ACHN (cell line): ENCODE measurements at regions not wholly inside any gene's neighbourhood (a gene's known extent, or its start where the extent isn't known, plus 50 kb on each side); places are given as distances from the start of the nearest gene placed in this dataset.
"Not testable (repeated sequence)": the region's sequence is repeated elsewhere in the genome, so short reads cannot be mapped to it uniquely, and the experiment has no call there.

ENCODE experiments used
- DNase-seq: peaks from one replicate; pipeline ENCODE4 v3.0.0-alpha.2; 2015
- in situ Hi-C: cut with HindIII; loops from 2 replicates; pipeline ENCODE4 v1.10.0; 2017; ENCODE audit warnings: low sequenced_read_pairs, low pct_ligation_motif_present, low pct_unique_long_range_greater_than_20kb

DNA sequence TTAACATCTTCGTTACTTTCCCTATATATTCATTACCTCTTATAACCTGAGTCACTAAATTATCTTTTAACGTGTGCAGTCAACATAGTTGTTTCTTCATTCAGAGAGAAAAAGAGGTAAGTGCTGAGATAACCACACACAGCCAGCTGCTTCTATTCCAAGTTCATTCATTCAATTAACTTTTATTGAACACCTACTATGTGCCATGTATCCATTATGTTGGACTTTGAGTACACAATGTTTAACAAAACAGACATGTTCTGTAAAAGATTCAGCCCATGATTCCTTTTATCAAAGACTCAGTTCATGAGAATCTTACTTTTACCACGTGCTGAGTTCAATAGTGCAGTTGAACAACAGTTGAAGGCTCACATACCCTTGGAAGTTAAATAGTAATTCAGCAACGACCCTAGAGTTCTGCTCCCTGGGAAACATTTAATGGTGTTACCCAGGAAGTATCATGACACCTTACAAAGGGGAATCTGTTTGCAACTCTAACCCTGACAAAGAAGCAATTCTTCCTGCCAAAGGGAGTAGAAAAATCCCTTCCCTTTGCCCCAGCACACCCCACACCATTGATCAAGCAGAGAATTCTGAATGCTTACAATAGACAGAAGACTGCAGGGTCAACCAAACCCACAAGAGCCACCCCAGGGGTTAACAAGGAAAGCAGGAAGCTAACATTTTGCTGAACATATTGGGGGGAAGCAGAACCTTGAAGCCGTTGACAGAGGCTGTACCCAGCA lies 595.8 kb downstream of the STK39 start:
- DNase-seq = no peak
- in situ Hi-C loops = no loop called here

DNA sequence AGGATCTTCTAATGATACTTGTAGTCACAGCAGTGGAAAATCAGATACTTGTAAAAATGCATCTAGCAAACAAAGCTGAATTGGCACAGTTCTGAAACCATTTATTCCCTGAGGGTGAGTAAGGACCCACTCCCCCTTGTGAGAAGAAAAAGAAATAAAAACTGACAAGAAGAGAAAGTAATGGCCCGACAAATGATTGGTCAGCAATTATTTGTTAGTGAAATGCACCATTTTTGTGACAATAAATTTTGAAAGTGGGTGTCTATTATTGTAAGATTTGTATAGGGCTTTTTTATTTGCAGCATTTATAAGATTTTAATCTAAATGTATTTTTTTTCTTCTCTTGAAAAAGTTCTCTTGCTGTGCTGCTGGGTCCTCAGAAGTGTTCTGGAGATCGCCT lies 600.8 kb downstream of the STK39 start:
- DNase-seq = no peak
- in situ Hi-C loops = no loop called here

DNA sequence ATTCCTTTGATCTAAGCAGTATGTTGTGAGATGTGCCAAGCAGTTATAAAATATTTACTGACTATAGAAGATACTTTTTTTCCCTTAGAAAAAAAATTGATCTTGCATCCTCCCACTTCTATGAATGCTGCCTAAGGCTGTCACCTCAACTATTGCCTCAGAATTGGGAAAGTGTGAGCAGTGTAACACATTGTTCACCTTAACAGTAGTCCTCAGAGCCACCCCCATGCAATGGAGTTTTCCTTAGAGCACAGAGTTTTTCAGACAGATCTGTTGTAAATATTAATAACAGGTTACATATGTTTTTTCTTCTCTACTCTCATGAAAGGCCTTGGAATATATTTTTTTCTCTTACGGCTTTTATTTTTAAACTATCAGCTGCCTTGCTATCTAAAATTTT lies 607.3 kb downstream of the STK39 start:
- DNase-seq = no peak
- in situ Hi-C loops = no loop called here

DNA sequence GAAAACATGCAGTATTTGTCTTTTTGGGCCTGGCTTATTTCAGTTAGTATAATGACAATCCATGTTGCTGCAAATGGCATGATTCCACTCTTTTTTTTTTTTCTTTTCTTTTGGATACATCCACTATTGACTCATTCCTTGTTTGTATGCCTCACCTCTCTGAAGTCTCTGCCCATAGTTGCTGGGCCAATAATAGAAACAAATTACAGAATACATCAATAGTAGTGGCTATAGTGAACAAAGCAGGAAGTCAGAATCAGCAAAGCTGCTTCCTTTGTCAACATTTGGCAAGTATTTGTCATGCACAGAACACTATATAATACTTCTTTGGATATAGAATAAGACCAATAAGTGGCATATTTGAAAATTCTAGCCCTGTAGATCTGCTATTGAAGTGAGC lies 609.7 kb downstream of the STK39 start:
- in situ Hi-C loops = no loop called here

DNA sequence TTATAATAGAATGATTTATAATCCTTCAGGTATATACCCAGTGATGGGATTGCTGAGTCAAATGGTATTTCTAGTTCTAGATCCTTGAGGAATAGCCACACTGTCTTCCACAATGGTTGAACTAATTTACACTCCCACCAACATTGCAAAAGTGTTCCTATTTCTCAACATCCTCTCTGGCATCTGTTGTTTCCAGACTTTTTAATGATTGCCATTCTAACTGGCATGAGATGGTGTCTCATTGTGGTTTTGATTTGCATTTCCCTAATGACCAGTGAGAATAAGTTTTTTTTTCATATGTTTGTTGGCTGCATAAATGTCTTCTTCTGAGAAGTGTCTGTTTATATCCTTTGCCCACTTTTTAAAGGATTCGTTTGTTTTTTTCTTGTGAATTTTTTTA lies 615.1 kb downstream of the STK39 start:
- DNase-seq, in situ Hi-C loops: not testable (repeated sequence)

More for the DNA sequence above, 609.7 kb downstream of the STK39 start:
- no peak for DNase-seq

DNA sequence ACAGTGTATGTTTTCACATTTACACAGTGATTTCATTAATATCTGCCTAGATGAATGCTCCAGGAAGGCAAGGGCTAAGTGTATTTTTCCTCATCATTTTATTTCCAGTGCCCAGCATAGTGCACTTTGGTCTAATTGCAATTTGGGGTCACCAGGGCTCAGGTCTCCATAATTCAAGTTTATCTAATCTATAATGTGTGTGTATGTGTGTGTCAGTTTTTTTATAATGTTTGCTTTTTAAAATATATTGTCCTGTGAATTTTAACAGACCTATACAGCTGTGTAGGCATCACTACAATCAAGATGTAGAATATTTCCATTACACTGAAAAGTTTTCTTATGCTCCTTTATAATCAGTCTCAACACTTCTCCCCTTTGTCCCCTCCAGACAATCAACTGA lies 620.4 kb downstream of the STK39 start:
- no peak for DNase-seq
- in situ Hi-C loops = no loop called here

DNA sequence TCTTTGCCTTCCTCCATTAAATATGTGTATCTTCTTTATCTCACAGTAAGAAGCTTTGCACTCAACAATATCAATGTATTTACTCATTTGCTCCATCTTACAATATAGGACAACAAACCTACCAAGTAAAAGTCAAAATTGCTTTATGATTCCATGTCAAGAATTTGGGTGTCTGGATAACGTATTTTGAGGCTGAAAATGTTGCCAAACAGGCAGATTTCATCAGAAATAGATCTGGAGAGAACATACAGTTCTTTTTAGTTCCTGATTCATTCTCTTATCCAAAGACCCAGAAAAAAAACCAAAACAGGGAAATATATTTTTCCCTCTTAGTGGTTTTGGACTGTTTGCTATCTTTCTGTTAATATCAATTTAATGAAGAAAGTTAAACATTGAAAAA lies 621.1 kb downstream of the STK39 start:
- DNase-seq = no peak
- in situ Hi-C loops = no loop called here

DNA sequence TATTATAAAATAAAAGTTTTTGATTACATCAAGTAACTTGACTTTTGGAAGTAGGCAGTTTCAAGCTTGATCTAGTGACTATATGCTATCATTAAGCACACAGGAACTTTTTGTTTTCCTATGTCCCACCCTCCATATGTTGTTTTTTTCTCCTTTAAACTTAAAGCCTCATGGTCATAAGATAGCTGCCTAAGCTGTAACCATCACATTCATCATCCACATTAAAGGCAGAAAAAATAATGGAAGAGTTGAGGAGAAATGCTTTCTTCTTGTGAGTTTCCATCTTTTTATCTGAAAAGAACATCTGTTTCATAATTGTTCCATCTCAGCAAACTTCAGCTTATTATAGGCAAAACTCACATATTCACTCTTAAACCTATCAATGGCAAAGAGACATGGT lies 630.4 kb downstream of the STK39 start:
- DNase-seq = no peak
- in situ Hi-C loops = no loop called here

DNA sequence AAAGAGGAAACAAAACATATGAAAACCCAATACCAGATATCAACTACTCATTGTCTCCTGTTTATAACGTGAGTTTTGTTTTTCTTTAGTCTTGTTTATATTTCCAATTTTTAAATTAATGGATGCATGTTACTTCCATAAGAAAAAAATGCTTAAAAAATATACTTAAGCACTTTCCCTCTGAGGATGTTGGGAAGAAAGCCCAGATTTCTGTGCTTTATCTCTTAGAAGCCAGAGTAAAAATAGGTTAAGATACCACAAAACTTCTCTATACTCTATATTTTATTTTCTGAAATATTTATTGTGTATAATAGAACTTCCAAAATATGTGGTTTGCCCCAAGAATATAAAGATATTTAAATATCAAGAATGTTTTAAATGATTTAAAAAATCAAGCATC lies 633.9 kb downstream of the STK39 start:
- no peak for DNase-seq
- in situ Hi-C loops = no loop called here

DNA sequence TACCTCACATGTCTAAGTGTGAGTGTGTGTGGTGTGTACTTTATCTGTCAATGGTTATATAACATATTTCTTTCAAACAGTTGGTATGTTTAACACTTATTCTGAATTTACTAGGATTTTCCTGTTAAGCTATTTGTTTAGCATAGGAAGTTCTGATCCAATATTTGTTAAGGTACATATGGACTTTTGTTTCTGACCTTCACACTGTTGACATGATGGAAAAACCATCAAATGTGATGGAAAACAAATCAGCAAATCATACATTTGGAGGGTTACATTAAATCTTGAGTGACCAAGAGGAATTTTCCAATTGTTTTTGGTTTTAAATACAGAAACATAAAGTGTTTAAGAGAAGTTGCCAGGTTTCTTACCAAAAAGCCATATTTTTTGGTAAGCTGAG lies 638.9 kb downstream of the STK39 start:
- no peak for DNase-seq
- in situ Hi-C loops = no loop called here

DNA sequence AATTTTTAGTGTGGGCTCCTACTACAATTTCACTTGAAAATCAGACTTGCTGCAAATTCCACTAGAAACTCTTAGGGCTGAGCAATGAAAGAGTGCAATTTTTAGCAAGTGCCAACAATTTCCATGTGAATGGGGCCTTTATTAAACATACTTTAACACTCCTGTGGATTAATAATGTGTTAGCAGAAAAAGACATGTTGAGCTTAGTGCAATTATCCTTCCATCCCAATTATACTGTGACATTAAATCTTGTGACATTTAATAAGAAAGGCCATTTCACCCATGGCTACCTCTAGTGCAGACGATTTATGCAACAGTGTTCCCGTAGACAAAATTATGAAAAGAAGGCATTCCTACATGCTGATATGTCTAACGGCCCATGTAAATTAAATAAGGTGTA lies 639.7 kb downstream of the STK39 start:
- DNase-seq = no peak
- in situ Hi-C loops = no loop called here

DNA sequence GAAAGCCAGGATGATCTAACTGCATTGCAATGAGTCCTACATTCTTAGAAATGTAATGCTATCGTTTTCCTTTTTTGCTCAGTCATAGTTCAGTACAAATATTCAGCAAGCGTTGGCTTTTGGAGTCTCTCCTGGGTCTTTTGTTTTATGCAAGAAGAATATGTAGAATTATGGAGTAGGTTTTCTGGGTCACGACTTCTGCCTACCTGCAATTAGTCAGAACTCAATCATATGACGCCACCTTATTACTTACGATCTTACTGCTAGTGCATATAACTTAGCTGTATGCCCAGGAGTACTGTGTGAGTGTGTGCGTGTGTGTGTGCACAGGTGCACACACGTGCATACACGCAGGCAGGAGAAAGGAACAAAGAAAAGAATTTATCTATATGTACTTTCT lies 640.2 kb downstream of the STK39 start:
- DNase-seq = no peak
- in situ Hi-C loops = no loop called here

DNA sequence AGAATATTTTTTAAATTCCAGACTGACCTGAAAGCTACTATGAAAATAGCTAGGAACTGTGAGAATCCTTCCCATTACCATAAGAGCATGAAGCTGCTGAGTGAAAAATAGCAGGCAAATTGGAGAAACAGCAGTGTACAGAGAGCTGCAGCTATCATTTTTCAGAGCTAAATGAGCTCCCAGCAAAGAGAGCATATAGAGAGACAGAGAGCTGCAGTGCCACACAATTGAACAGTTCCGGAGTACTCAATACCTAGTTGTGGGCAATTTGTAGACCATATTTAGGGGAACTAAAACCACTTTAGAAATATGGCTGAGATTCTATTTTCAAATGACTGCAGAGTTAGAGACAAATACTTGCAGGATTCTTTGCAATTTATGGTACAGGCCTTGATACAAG lies 645.3 kb downstream of the STK39 start:
- DNase-seq = no peak
- in situ Hi-C loops = no loop called here

DNA sequence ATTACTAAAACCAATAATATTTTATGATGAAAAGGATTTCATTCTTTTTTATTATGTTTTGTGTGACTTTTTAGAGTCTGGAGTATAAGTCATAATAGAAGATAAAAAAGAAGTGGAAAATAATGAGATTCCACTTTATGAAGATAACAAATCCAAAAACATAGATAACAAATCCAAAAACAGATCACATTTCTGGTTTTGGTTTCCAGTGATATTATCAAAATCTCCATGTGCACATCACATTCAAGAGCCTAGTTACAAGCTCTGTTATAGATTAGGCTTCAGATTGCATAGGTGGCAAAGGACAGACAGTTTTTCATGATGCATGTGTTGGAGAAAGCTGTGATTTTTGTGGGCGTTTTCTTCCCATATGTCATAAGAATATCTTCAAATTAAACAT lies 648.2 kb downstream of the STK39 start:
- in situ Hi-C loops = no loop called here
- DNase-seq = no peak

DNA sequence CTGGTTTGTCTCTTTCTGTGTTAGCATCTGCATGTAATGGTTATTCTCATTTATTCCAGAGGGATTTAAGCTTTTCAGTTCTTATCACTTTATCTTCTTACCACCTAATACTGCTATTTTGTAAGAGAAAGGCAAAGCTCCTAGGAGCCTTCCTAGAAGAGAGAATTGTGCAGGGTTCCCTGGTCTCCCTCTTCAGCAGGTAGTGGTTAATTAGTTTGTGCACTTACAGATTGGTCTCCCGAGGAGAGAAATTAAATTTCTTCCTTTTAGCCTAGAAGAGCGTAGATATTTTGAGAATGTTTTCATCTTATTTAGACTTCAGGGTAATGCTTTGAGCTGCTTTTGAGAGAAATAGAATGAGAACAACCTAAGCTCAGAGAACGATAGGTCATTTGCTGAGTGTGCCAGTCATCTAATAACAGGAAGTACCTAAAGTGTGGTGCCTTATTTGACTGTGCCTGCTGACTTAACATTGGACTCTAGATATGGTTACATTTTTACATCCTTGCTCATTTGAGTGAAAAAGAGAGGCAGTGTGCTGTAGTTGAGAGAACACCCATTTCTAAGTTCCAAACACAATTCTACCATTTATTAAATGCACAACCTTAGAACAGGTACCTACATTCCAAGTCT lies 651.4 kb downstream of the STK39 start:
- in situ Hi-C loops = no loop called here
- no peak for DNase-seq

DNA sequence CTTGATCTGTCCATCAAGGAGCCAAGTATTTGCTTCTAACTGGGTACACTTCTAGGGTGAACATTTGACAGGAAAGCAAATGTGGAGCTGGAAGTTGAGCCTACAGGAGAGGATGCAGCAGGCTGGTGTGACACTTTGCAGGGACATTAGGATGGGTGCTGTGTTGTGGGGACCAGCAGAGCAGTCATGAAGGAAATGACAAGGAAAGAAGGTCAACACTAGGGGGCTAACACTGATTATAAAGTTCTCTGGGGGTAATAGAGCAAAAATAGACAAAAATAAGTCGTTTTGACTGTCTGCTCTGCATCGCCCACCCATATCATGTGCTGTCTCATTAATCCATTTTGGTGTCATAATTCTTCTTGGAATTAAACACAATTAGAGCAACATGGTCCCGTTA lies 652.4 kb downstream of the STK39 start:
- DNase-seq = no peak
- in situ Hi-C loops = no loop called here

DNA sequence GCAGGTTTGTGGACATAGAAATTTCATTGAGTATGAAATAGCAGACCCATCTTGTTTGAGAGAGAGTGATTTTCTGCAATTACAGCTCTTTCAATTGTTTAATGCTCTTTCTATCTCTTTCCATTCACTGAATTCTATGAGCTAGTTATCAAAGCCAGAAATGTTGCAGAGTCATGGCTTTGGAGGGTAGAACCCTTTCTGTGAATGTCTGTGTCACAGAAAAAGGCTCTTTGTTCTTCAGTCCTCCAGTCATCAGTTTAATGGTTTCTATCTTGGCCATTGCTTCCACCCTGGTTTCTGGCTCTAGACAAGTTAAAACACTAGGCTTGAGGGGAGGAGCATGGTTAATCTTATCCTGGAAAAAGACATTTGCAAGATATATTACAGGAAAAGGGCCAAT lies 655.0 kb downstream of the STK39 start:
- DNase-seq = no peak
- in situ Hi-C loops = no loop called here

DNA sequence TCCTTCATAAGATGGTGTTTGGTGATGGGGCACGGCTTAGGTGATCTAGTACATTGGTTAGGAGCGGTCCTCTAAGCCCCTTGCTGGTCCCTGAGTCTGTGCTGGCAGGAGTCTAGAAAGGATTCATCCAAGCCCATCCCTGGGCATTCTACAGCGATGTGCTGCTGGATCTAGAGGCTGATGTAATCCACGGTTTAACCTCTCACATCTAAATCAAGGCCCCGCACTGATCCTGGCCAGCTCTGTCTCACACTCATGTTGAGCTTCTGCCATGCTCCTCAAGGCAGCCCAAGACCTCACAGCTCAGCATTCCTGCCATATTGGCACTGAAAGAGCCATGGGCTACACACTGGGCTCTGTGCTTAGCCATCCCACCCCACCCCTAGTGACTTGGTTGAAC lies 664.8 kb downstream of the STK39 start:
- in situ Hi-C loops = no loop called here
- DNase-seq = no peak

DNA sequence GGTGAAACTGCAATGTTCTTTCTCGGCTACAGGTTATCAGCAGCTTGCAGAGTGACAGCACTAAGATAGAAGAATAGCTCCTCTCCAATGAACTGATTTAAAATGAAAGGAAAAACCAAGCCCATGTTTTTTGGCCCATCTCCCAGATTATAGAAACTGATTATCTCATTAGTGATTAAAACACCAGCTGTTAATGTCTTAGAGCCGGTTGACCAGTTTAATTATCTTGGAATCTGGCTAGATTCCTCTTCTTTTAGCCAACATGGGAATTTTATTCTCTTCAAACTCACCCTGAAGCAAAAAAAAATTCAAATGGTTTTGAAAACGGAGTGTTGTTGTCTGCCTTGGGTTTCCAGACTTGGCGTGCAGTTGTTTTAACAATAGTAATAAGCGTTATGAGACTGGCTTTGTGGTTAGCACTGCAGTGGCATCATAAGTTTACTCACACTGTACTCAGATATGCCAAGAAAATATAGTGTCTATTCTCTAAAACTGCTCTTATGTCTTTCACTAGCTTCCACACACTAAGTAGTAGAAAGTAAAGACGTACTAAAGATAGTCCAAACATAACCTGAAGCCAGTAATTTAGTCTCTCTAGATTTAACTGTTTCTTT lies 665.3 kb downstream of the STK39 start:
- in situ Hi-C loops = no loop called here
- no peak for DNase-seq

DNA sequence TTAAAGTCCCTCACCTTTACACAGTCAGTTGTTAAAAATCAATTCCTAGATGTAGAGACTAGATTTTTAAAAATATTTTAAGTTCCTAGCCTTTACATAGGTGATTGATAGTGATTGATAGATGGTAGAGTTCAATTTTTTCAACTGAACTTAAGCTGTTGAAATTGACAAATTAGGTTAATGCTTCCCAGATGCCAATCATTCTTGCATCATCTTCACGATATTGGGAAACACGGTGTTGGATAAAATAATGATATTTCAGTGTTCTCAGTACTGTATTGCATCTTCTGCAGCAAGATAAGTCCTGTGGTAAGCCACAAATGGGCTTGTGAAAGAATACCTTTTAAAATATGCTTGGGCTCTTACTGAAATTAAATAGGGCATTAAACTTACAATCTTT lies 667.6 kb downstream of the STK39 start:
- DNase-seq = no peak
- in situ Hi-C loops = no loop called here
